ENCODE measurements at regions not wholly inside any gene's neighbourhood (a gene's known extent, or its start where the extent isn't known, plus 50 kb on each side); places are given as distances from the start of the nearest gene placed in this dataset.
"Not testable (repeated sequence)": the region's sequence is repeated elsewhere in the genome, so short reads cannot be mapped to it uniquely, and the experiment has no call there.

GRCh38 chr7:101744588-101744987 lies 72.8 kb upstream of the CUX1 start:
- DNase-seq, result no peak

GRCh38 chr7:101746314-101746713 lies 71.1 kb upstream of the CUX1 start:
- DNase-seq, result no peak

GRCh38 chr7:101747053-101747878 lies 70.2 kb upstream of the CUX1 start:
- no peak for DNase-seq

GRCh38 chr7:101747879-101748345 lies 69.5 kb upstream of the CUX1 start:
- no peak for DNase-seq

GRCh38 chr7:101749891-101750290 lies 67.5 kb upstream of the CUX1 start:
- DNase-seq, result no peak

GRCh38 chr7:101753316-101753715 lies 64.1 kb upstream of the CUX1 start:
- DNase-seq, result no peak

- no peak for DNase-seq
Measured at GRCh38 chr7:101754424-101755159, 62.8 kb upstream of the CUX1 start.

GRCh38 chr7:101757879-101758278 lies 59.5 kb upstream of the CUX1 start:
- no peak for DNase-seq

- not testable (repeated sequence) for DNase-seq
Measured at GRCh38 chr7:101758519-101758918, 58.9 kb upstream of the CUX1 start.

- no peak for DNase-seq
Measured at GRCh38 chr7:101764221-101764620, 53.2 kb upstream of the CUX1 start.

GRCh38 chr7:101767544-101767943 lies 49.9 kb upstream of the CUX1 start:
- no peak for DNase-seq

Data from SHP77 (cell line).